PFSK-1 (cell line): ENCODE measurements at regions not wholly inside any gene's neighbourhood (a gene's known extent, or its start where the extent isn't known, plus 50 kb on each side); places are given as distances from the start of the nearest gene placed in this dataset.

Experiments used
- FOXP2 ChIP-seq: optimal IDR thresholded peaks from 2 replicates; pipeline ENCODE3; 2011; ENCODE audit warnings: borderline replicate concordance, control low read depth, inconsistent platforms; ENCODE audit not compliant: insufficient read depth; ENCODE audit errors: extremely low read length, extremely low read depth
- POLR2AphosphoS5 ChIP-seq: IDR thresholded peaks from 2 replicates; pipeline ENCODE4 v1.6.1; 2012; ENCODE audit warnings: low read depth, mild to moderate bottlenecking, control low read depth, low read length, moderate library complexity
- SIN3A ChIP-seq: IDR thresholded peaks from 2 replicates; pipeline ENCODE4 v1.6.1; 2012; ENCODE audit warnings: mild to moderate bottlenecking, low read length, moderate library complexity, borderline replicate concordance; ENCODE audit not compliant: insufficient read depth
- TAF1 ChIP-seq: IDR thresholded peaks from 2 replicates; pipeline ENCODE4 v1.6.1; 2012; ENCODE audit warnings: low read length, control low read depth, borderline replicate concordance; ENCODE audit not compliant: insufficient read depth
- TF ChIP-seq, protein P1 (sequence below), 2 experiments: IDR thresholded peaks; 2 replicates each; pipeline versions ENCODE4 v1.6.1 to v1.8.0; 2011 to 2012; ENCODE audit warnings: low read depth in 2 of 2, low read length in 2 of 2, control low read depth in 1 of 2, inconsistent platforms in 1 of 2, mild to moderate bottlenecking in 1 of 2, moderate library complexity in 1 of 2; ENCODE audit not compliant: insufficient read depth in 1 of 2

DNA sequence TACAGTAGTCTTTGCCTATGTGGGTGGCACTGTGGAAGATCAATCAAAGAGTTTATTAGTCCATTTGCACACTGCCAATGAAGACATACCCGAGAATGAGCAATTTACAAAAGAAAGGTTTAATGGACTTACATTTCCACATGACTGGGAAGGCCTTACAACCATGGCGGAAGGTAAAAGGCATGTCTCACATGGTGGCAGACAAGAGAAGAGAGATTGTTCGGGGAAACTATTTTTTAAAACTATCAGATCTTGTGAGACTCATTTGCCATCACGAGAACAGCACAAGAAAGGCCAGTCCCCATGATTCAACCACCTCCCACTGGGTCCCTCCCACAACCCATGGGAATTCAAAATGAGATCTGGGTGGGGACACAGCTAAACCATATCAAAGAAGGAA, 432.1 kb downstream of the ZFHX3 start:
- no peak for TF ChIP-seq POLR2AphosphoS5
- TF ChIP-seq SIN3A: no peak
- TF ChIP-seq, protein P1, sequence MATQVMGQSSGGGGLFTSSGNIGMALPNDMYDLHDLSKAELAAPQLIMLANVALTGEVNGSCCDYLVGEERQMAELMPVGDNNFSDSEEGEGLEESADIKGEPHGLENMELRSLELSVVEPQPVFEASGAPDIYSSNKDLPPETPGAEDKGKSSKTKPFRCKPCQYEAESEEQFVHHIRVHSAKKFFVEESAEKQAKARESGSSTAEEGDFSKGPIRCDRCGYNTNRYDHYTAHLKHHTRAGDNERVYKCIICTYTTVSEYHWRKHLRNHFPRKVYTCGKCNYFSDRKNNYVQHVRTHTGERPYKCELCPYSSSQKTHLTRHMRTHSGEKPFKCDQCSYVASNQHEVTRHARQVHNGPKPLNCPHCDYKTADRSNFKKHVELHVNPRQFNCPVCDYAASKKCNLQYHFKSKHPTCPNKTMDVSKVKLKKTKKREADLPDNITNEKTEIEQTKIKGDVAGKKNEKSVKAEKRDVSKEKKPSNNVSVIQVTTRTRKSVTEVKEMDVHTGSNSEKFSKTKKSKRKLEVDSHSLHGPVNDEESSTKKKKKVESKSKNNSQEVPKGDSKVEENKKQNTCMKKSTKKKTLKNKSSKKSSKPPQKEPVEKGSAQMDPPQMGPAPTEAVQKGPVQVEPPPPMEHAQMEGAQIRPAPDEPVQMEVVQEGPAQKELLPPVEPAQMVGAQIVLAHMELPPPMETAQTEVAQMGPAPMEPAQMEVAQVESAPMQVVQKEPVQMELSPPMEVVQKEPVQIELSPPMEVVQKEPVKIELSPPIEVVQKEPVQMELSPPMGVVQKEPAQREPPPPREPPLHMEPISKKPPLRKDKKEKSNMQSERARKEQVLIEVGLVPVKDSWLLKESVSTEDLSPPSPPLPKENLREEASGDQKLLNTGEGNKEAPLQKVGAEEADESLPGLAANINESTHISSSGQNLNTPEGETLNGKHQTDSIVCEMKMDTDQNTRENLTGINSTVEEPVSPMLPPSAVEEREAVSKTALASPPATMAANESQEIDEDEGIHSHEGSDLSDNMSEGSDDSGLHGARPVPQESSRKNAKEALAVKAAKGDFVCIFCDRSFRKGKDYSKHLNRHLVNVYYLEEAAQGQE (IDR thresholded peaks at IDR 0.05; ENCODE audit: insufficient read depth in 1 of 2, low read depth in 2 of 2, low read length in 2 of 2): no peak
- no peak for TF ChIP-seq TAF1
- TF ChIP-seq FOXP2: no peak
